ENCODE measurements at regions not wholly inside any gene's neighbourhood (a gene's known extent, or its start where the extent isn't known, plus 50 kb on each side); places are given as distances from the start of the nearest gene placed in this dataset.

- no peak overlapping the region for H3K4me3 Mint-ChIP-seq
- intact Hi-C loops (cut with micrococcal nuclease) = loop anchor here (5.0 kb wide), 1 partner anchor 49 kb away; no protein-coding TSS in a partner anchor
- no peak for TF ChIP-seq CTCF (IDR thresholded peaks at IDR 0.05)
- no peak overlapping the region for H3K27ac Mint-ChIP-seq
- H3K4me1 Mint-ChIP-seq = no peaks in the 10 kb centered on the region
- no peak overlapping the region for H3K4me3 ChIP-seq (ENCODE audit: low read length)
- H3K36me3 ChIP-seq (ENCODE audit: control insufficient read depth, insufficient read depth, low read length) = no peaks in the 10 kb centered on the region
- no peak overlapping the region for H3K27ac ChIP-seq (ENCODE audit: low read length)
- H3K27me3 Mint-ChIP-seq (ENCODE audit: low read depth in 2 of 2) = peaks cover 5 to 9% of the 10 kb centered on the region in 2 donors
- H3K27me3 ChIP-seq (ENCODE audit: control insufficient read depth, insufficient read depth, low read length) = no peaks in the 10 kb centered on the region
- H3K9me3 Mint-ChIP-seq = no peaks in the 10 kb centered on the region
- no peak for DNase-seq
- H3K36me3 Mint-ChIP-seq = no peaks in the 10 kb centered on the region
- no peaks in the 10 kb centered on the region for H3K4me1 ChIP-seq (ENCODE audit: control insufficient read depth, insufficient read depth, low read length)
- no peaks in the 10 kb centered on the region for H3K9me3 ChIP-seq (ENCODE audit: control insufficient read depth, insufficient read depth, low read length)
- WGBS (ENCODE audit: insufficient coverage) = 83% methylated on average over 12 of the region's 12 CpGs
- ATAC-seq = no peak
Observed at GRCh38 chr10:44788147-44789129, 122.7 kb upstream of the TMEM72 start.

- Mint-ChIP-seq H3K27ac (no peak overlapping the region), H3K9me3 (no peaks in the 10 kb centered on the region), H3K4me1 (no peaks in the 10 kb centered on the region), H3K36me3 (no peaks in the 10 kb centered on the region), H3K27me3 (ENCODE audit: low read depth in 2 of 2) (peaks cover 8 to 17% of the 10 kb centered on the region in 2 donors), H3K4me3 (no peak overlapping the region)
- ATAC-seq (no peak), DNase-seq (no peak)
- Histone ChIP-seq H3K4me3 (ENCODE audit: low read length) (no peak overlapping the region), H3K27me3 (ENCODE audit: control insufficient read depth, insufficient read depth, low read length) (no peaks in the 10 kb centered on the region), H3K9me3 (ENCODE audit: control insufficient read depth, insufficient read depth, low read length) (no peaks in the 10 kb centered on the region), H3K27ac (ENCODE audit: low read length) (no peak overlapping the region), H3K4me1 (ENCODE audit: control insufficient read depth, insufficient read depth, low read length) (no peaks in the 10 kb centered on the region), H3K36me3 (ENCODE audit: control insufficient read depth, insufficient read depth, low read length) (no peaks in the 10 kb centered on the region)
- intact Hi-C loops (cut with micrococcal nuclease) = no loop called here
- no peak for TF ChIP-seq CTCF (IDR thresholded peaks at IDR 0.05)
- WGBS (ENCODE audit: insufficient coverage) = 77% methylated on average over 5 of the region's 5 CpGs
Observed at GRCh38 chr10:44792119-44792775, 118.9 kb upstream of the TMEM72 start.

GRCh38 chr10:44799966-44800365 lies 111.2 kb upstream of the TMEM72 start:
- H3K4me3 ChIP-seq (ENCODE audit: low read length) = no peak overlapping the region
- intact Hi-C loops (cut with micrococcal nuclease) = no loop called here
- H3K4me1 ChIP-seq (ENCODE audit: control insufficient read depth, insufficient read depth, low read length) = no peaks in the 10 kb centered on the region
- Mint-ChIP-seq H3K9me3 (no peaks in the 10 kb centered on the region), H3K27me3 (ENCODE audit: low read depth in 2 of 2) (peaks cover 15 to 43% of the 10 kb centered on the region in 2 donors), H3K27ac (no peak overlapping the region), H3K4me1 (no peaks in the 10 kb centered on the region), H3K4me3 (no peak overlapping the region), H3K36me3 (no peaks in the 10 kb centered on the region)
- no peaks in the 10 kb centered on the region for H3K27me3 ChIP-seq (ENCODE audit: control insufficient read depth, insufficient read depth, low read length)
- no peak overlapping the region for H3K27ac ChIP-seq (ENCODE audit: low read length)
- H3K36me3 ChIP-seq (ENCODE audit: control insufficient read depth, insufficient read depth, low read length) = no peaks in the 10 kb centered on the region
- ATAC-seq (no peak), DNase-seq (no peak)
- H3K9me3 ChIP-seq (ENCODE audit: control insufficient read depth, insufficient read depth, low read length) = no peaks in the 10 kb centered on the region
- no peak for TF ChIP-seq CTCF (IDR thresholded peaks at IDR 0.05)
- WGBS (ENCODE audit: insufficient coverage) = 0% methylated on average over 1 of the region's 2 CpGs

Data from natural killer cell (primary cell).